H1 (cell line): ENCODE measurements at regions not wholly inside any gene's neighbourhood (a gene's known extent, or its start where the extent isn't known, plus 50 kb on each side); places are given as distances from the start of the nearest gene placed in this dataset.

ENCODE experiments used
- CBX8 ChIP-seq: fragments of 300-800, 300-1000 bp; sonication (generic); IDR thresholded peaks from 2 replicates; pipeline ENCODE4 v1.7.1; 2016; ENCODE audit warnings: low read depth, low read length, borderline replicate concordance
- GABPA ChIP-seq: IDR thresholded peaks from 2 replicates; pipeline ENCODE4 v1.6.1; 2011; ENCODE audit warnings: mild to moderate bottlenecking, low read length, moderate library complexity, borderline replicate concordance; ENCODE audit not compliant: insufficient read depth
- TF ChIP-seq, protein P1 (sequence below): IDR thresholded peaks from 2 replicates; pipeline ENCODE4 v1.6.1; 2011; ENCODE audit warnings: low read depth, mild to moderate bottlenecking, low read length; ENCODE audit not compliant: insufficient read depth

GRCh38 chr20:63120808-63121090 lies 95.2 kb downstream of the YTHDF1 start (continued):
- TF ChIP-seq, protein P1, sequence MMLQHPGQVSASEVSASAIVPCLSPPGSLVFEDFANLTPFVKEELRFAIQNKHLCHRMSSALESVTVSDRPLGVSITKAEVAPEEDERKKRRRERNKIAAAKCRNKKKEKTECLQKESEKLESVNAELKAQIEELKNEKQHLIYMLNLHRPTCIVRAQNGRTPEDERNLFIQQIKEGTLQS, result no peak
- TF ChIP-seq CBX8 (no peak), GABPA (no peak)
